PC-9 (cell line): ENCODE measurements at regions not wholly inside any gene's neighbourhood (a gene's known extent, or its start where the extent isn't known, plus 50 kb on each side); places are given as distances from the start of the nearest gene placed in this dataset.

Experiments used
- BruUV-seq: library from RNA; stranded (reverse); fragments of 400-500 nt; replicated peaks from 2 replicates; lab custom pipeline; 2021; lab: Mats Ljungman, UMichigan
- CTCF ChIA-PET: fragments of 300-600 bp; sonication (Branson Sonifier 250); formaldehyde crosslinking; loops from one replicate; lab custom pipeline; 2022; ENCODE audit warnings: antibody characterized with exemption; lab: Charles Lee
- POLR2A ChIA-PET: fragments of 300-600 bp; sonication (Branson Sonifier 250); formaldehyde crosslinking; loops from one replicate; lab custom pipeline; 2022; ENCODE audit warnings: antibody characterized with exemption; ENCODE audit not compliant: unreplicated experiment; lab: Charles Lee
- DNase-seq, 2 experiments: peaks; one replicate each; pipeline versions ENCODE4 v3.0.0 to v3.0.0-alpha.2; 2015 to 2022; ENCODE audit warnings: mixed read lengths in 1 of 2
- H2AFZ ChIP-seq: fragments of 200-600 bp; sonication (generic); 2 replicates; pipeline ENCODE4 v1.8.1; 2017; ENCODE audit warnings: antibody characterized with exemption
- H3F3A ChIP-seq: fragments of 200-600 bp; sonication (generic); 2 replicates; pipeline ENCODE4 v1.8.1; 2017; ENCODE audit warnings: antibody characterized with exemption, mild to moderate bottlenecking, low read depth; ENCODE audit not compliant: insufficient read depth
- H3K27ac ChIP-seq: fragments of 200-600 bp; sonication (generic); 2 replicates; pipeline ENCODE4 v1.6.1; 2016; ENCODE audit warnings: mixed run types
- H3K27me3 ChIP-seq: fragments of 200-600 bp; sonication (generic); 2 replicates; pipeline ENCODE4 v1.6.1; 2016; ENCODE audit warnings: low read depth, mixed run types; ENCODE audit not compliant: insufficient read depth
- H3K36me3 ChIP-seq: fragments of 200-600 bp; sonication (generic); 2 replicates; pipeline ENCODE4 v1.6.1; 2016; ENCODE audit warnings: low read depth, mixed run types
- H3K4me1 ChIP-seq: fragments of 200-600 bp; sonication (generic); replicated peaks from 2 replicates; pipeline ENCODE4 v1.6.1; 2016; ENCODE audit warnings: mixed run types; ENCODE audit not compliant: insufficient read depth
- H3K4me2 ChIP-seq: fragments of 200-600 bp; sonication (generic); 2 replicates; pipeline ENCODE4 v1.6.1; 2017; ENCODE audit warnings: mixed run types
- H3K4me3 ChIP-seq: fragments of 200-600 bp; sonication (generic); 2 replicates; pipeline ENCODE4 v1.6.1; 2016; ENCODE audit warnings: mixed run types
- H3K79me2 ChIP-seq: fragments of 200-600 bp; sonication (generic); 2 replicates; pipeline ENCODE4 v1.6.1; 2017; ENCODE audit warnings: low read depth, mixed run types
- H3K9me2 ChIP-seq: fragments of 200-600 bp; sonication (generic); 2 replicates; pipeline ENCODE4 v1.8.1; 2017; ENCODE audit warnings: mild to moderate bottlenecking; ENCODE audit not compliant: insufficient read depth
- H3K9me3 ChIP-seq: fragments of 200-600 bp; sonication (generic); 2 replicates; pipeline ENCODE4 v1.8.1; 2016; ENCODE audit warnings: low read depth; ENCODE audit not compliant: insufficient read depth
- H4K20me1 ChIP-seq: fragments of 200-600 bp; sonication (generic); 2 replicates; pipeline ENCODE4 v1.8.1; 2017; ENCODE audit not compliant: insufficient read depth
- EZH2 ChIP-seq: fragments of 200-600 bp; sonication (generic); IDR thresholded peaks from 2 replicates; pipeline ENCODE4 v1.8.0; 2017; ENCODE audit warnings: antibody characterized with exemption, low read depth
- intact Hi-C: fragments of 100-400 bp; cut with micrococcal nuclease; formaldehyde crosslinking; loops from one replicate; pipeline ENCODE4 v1.10.0; 2022; ENCODE audit not compliant: unreplicated experiment
- TF ChIP-seq, protein P1 (sequence below): fragments of 200-600 bp; sonication (generic); conservative IDR thresholded peaks from 2 replicates; pipeline ENCODE4 v1.6.1; 2017; ENCODE audit warnings: mixed run types, antibody characterized with exemption, mild to moderate bottlenecking, moderate library complexity

DNA sequence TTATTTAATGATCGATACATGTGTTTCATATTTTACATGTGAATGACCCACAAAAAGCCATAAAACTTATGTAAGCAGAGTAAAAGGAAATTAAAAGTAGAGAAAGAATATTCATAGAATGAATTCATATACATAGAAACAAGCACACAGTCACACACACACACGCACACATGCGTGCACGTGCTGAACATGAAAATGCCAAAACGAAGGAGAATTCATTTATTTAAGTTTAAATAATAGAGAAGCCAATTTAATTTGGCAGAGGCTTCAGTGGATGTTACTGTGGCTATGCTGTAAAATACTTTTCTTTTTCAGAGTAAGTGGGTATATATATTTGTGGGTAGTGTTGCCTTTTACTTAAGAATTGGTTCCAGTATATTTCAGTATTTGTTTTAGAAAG lies 145.0 kb upstream of the C21orf91 start:
- ChIA-PET POLR2A (no interaction called here), CTCF (no interaction called here)
- Histone ChIP-seq H3K4me2 (no peak overlapping the region), H3K79me2 (no peaks in the 10 kb centered on the region), H3K27me3 (no peaks in the 10 kb centered on the region), H3K4me3 (no peak overlapping the region), H3K9me2 (no peaks in the 10 kb centered on the region), H3K9me3 (no peaks in the 10 kb centered on the region), H4K20me1 (no peaks in the 10 kb centered on the region), H2AFZ (no peak overlapping the region), H3K4me1 (no peaks in the 10 kb centered on the region), H3K36me3 (no peaks in the 10 kb centered on the region), H3K27ac (no peak overlapping the region), H3F3A (no peaks in the 10 kb centered on the region)
- no TSS peak for BruUV-seq
- no peak for DNase-seq
- intact Hi-C loops = no loop called here
- TF ChIP-seq, protein P1, sequence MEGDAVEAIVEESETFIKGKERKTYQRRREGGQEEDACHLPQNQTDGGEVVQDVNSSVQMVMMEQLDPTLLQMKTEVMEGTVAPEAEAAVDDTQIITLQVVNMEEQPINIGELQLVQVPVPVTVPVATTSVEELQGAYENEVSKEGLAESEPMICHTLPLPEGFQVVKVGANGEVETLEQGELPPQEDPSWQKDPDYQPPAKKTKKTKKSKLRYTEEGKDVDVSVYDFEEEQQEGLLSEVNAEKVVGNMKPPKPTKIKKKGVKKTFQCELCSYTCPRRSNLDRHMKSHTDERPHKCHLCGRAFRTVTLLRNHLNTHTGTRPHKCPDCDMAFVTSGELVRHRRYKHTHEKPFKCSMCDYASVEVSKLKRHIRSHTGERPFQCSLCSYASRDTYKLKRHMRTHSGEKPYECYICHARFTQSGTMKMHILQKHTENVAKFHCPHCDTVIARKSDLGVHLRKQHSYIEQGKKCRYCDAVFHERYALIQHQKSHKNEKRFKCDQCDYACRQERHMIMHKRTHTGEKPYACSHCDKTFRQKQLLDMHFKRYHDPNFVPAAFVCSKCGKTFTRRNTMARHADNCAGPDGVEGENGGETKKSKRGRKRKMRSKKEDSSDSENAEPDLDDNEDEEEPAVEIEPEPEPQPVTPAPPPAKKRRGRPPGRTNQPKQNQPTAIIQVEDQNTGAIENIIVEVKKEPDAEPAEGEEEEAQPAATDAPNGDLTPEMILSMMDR = no peak
- TF ChIP-seq EZH2 = no peak

DNA sequence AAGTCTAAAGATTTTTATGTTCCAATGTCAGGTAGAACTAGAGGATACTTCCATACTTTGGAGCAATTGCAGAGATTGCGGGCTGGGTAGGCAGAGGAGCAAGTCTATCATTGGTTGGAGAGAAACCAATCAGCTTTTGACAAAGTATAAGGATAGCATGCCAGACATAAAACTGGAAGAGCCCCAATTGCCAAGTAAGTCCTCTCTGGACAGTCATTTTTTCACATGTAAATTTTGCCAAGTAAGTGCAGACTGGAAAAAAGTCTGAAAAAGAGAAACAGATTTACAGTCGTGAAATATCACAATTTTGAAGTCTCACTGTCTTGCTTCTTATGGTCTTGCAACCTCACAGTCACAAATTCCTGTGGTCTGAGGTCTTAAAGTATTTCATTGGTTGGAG lies 131.4 kb upstream of the C21orf91 start:
- Histone ChIP-seq H3K27me3 (no peaks in the 10 kb centered on the region), H3K36me3 (no peaks in the 10 kb centered on the region), H3K4me1 (no peaks in the 10 kb centered on the region), H3K9me2 (no peaks in the 10 kb centered on the region), H3K4me3 (no peak overlapping the region), H4K20me1 (no peaks in the 10 kb centered on the region), H3K79me2 (no peaks in the 10 kb centered on the region), H3K4me2 (no peak overlapping the region), H3F3A (no peaks in the 10 kb centered on the region), H3K9me3 (no peaks in the 10 kb centered on the region), H2AFZ (no peak overlapping the region), H3K27ac (no peak overlapping the region)
- ChIA-PET POLR2A (no interaction called here), CTCF (no interaction called here)
- DNase-seq = no peak
- intact Hi-C loops = no loop called here
- no TSS peak for BruUV-seq
- no peak for TF ChIP-seq EZH2
- TF ChIP-seq, protein P1 = no peak

DNA sequence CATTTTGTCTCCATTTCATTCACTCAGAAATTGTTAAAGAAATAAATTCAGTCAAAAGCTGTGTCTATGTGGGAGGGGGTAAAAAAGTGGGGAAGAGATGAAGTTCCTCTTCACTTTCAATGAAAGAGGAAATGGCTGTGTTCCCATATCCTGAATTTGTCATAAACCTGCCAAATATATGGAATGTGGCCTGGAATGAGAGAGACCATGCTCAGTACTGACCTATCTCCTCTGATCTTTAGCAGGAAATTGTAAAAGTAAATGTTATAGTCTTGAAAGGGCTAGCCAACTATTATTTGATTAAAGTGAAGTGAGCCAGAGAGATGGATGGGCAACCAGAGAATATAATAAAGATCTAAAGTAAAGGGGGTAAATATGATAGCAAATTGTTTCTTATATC lies 130.3 kb upstream of the C21orf91 start:
- Histone ChIP-seq H3K4me3 (no peak overlapping the region), H3K9me3 (no peaks in the 10 kb centered on the region), H3K27ac (no peak overlapping the region), H2AFZ (no peak overlapping the region), H4K20me1 (no peaks in the 10 kb centered on the region), H3K9me2 (no peaks in the 10 kb centered on the region), H3K4me1 (no peaks in the 10 kb centered on the region), H3K79me2 (no peaks in the 10 kb centered on the region), H3K27me3 (no peaks in the 10 kb centered on the region), H3K36me3 (no peaks in the 10 kb centered on the region), H3K4me2 (no peak overlapping the region), H3F3A (no peaks in the 10 kb centered on the region)
- no TSS peak for BruUV-seq
- CTCF ChIA-PET = no interaction called here
- no peak for DNase-seq
- POLR2A ChIA-PET = no interaction called here
- intact Hi-C loops = no loop called here
- TF ChIP-seq EZH2 = no peak
- TF ChIP-seq, protein P1 = no peak
